Left lung (tissue), 4 donors: ENCODE measurements at regions not wholly inside any gene's neighbourhood (a gene's known extent, or its start where the extent isn't known, plus 50 kb on each side); places are given as distances from the start of the nearest gene placed in this dataset.

Experiments
- ATAC-seq: fragments of 200-7000 bp; cut with Tn5 transposase; one replicate; pipeline ENCODE4 v1.9.1; 2020; ENCODE audit warnings: moderate library complexity
- DNase-seq, 4 donors: peaks; one replicate each; pipeline ENCODE4 v3.0.0-alpha.2; 2013 to 2020
- H3K27ac ChIP-seq, 2 donors: fragments of 200-600 bp; sonication (generic) in 1 of 2; one replicate each; pipeline versions ENCODE4 v1.5.0 to v1.8.0; 2020 to 2021
- H3K27me3 ChIP-seq, 2 donors: fragments of 200-600 bp; sonication (generic) in 1 of 2; one replicate each; pipeline versions ENCODE4 v1.5.0 to v1.8.0; 2020 to 2021
- H3K36me3 ChIP-seq, 2 donors: fragments of 200-600 bp; sonication (generic) in 1 of 2; one replicate each; pipeline versions ENCODE4 v1.5.0 to v1.8.0; 2020 to 2021
- H3K4me1 ChIP-seq, 2 donors: fragments of 200-600 bp; one replicate each; pipeline ENCODE4 v1.8.0; 2021
- H3K4me3 ChIP-seq, 2 donors: fragments of 200-600 bp; sonication (generic) in 1 of 2; one replicate each; pipeline versions ENCODE4 v1.5.0 to v1.8.0; 2020 to 2021; ENCODE audit warnings: mild to moderate bottlenecking in 1 of 2
- H3K9me3 ChIP-seq, 2 donors: fragments of 200-600 bp; sonication (generic) in 1 of 2; one replicate each; pipeline versions ENCODE4 v1.5.0 to v1.8.0; 2020 to 2021
- intact Hi-C, 2 donors: fragments of 100-400 bp; cut with DNase I; formaldehyde crosslinking; loops; one replicate each; pipeline versions ENCODE4 v1.11.2 to v1.14.2; 2022
- TF ChIP-seq, protein P1 (sequence below), 2 donors: fragments of 200-600 bp; sonication (generic) in 1 of 2; IDR thresholded peaks; one replicate each; pipeline versions ENCODE4 v1.5.0 to v1.8.0; 2021; ENCODE audit warnings: antibody characterized with exemption in 2 of 2
- donor health status: DM: no; HTN: yes; CAD: no.
- donor health status: DM: no; HTN: no; CAD: no.

DNA sequence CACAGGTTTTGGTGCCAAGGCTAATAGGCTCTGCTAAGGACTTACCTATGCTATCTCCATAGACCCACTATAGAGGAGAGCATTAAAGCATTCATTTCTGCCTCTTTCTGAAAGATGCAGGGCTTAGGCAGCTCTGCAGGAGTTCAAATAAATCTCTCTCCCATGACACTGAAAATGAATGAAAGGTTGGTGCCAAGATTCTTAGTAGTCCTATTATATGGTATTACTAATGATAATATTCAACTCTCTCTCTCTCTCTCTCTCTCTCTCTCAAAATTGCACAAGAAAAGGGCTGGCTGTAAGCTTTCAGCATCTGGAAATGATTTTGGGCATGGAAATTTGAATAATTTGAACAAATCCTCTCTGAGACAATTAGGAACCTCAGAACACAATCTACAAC lies 433.7 kb downstream of the MBD2 start:
- H3K4me3 ChIP-seq = no peak overlapping the region
- intact Hi-C loops = no loop called here
- TF ChIP-seq, protein P1, sequence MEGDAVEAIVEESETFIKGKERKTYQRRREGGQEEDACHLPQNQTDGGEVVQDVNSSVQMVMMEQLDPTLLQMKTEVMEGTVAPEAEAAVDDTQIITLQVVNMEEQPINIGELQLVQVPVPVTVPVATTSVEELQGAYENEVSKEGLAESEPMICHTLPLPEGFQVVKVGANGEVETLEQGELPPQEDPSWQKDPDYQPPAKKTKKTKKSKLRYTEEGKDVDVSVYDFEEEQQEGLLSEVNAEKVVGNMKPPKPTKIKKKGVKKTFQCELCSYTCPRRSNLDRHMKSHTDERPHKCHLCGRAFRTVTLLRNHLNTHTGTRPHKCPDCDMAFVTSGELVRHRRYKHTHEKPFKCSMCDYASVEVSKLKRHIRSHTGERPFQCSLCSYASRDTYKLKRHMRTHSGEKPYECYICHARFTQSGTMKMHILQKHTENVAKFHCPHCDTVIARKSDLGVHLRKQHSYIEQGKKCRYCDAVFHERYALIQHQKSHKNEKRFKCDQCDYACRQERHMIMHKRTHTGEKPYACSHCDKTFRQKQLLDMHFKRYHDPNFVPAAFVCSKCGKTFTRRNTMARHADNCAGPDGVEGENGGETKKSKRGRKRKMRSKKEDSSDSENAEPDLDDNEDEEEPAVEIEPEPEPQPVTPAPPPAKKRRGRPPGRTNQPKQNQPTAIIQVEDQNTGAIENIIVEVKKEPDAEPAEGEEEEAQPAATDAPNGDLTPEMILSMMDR (IDR thresholded peaks at IDR 0.05) = no peak
- no peaks in the 10 kb centered on the region for H3K36me3 ChIP-seq
- ATAC-seq (no peak), DNase-seq (no peak)
- no peaks in the 10 kb centered on the region for H3K27me3 ChIP-seq
- H3K27ac ChIP-seq = no peak overlapping the region
- no peaks in the 10 kb centered on the region for H3K9me3 ChIP-seq
- no peaks in the 10 kb centered on the region for H3K4me1 ChIP-seq

DNA sequence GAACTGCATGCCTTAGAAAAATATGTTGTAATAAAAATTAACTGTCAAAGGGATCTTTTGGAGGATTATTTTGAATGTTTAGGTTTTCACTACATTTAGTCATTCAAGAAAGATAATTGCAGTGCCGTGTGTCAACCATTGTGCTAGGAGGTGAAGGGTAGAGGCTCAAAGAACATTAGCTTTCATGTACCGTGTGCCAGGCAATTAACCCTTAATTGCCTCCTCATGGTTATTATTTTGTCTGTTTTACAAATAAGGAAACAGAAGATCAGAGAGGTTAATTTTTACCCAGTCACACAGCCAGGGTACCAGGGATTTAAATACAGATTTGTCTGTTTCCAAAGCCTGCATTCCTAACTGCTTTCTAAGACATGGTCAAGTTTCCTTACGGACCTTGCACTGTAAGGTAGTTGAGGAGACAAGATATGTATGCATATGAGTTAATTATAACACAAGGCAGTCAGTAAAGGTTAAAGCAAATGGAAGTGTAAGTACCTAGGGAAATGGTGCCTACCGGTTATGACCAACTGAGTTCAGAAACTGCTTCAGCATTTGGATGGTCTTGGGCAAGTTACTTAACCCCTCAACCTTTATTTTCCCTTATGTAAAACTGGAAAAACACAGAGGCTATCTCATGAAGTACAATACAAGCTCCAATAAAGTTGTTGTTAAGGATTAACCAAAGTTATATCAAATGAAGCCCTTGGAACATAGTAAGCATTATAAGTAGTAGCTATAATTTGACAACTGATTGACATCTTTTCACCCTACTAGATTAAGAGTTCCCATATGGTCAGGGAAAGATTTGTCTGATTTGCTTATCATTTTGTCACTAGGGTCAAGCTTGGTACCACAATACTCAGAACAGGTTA lies 434.9 kb downstream of the MBD2 start:
- Histone ChIP-seq H3K4me3 (no peak overlapping the region), H3K36me3 (no peaks in the 10 kb centered on the region), H3K27ac (no peak overlapping the region), H3K4me1 (no peaks in the 10 kb centered on the region), H3K9me3 (no peaks in the 10 kb centered on the region), H3K27me3 (no peaks in the 10 kb centered on the region)
- TF ChIP-seq, protein P1 (IDR thresholded peaks at IDR 0.05) = no peak
- DNase-seq (no peak), ATAC-seq (no peak)
- intact Hi-C loops = no loop called here

DNA sequence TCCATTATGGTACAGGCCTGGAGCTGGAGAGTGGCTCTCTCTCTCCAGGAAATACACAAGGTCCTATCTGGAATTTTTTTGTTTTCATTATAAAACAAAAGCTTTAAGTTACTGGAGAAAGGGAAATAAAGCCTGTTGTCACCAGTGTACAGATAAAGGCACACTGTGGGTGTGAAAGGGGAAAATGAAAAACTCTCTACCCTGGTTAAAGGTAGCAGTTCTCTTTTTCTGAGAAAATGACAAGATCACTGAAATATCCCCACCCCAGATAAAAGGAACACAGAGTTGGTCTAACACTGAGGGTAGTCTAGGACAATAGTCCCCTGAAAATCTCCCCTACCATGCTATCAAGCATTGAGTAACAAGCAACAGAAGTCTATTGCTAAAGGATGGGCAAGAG lies 438.7 kb downstream of the MBD2 start:
- Histone ChIP-seq H3K9me3 (no peaks in the 10 kb centered on the region), H3K36me3 (no peaks in the 10 kb centered on the region), H3K4me1 (no peaks in the 10 kb centered on the region), H3K27me3 (no peaks in the 10 kb centered on the region), H3K4me3 (no peak overlapping the region), H3K27ac (no peak overlapping the region)
- intact Hi-C loops = no loop called here
- ATAC-seq (no peak), DNase-seq (no peak)
- TF ChIP-seq, protein P1 (IDR thresholded peaks at IDR 0.05) = no peak

DNA sequence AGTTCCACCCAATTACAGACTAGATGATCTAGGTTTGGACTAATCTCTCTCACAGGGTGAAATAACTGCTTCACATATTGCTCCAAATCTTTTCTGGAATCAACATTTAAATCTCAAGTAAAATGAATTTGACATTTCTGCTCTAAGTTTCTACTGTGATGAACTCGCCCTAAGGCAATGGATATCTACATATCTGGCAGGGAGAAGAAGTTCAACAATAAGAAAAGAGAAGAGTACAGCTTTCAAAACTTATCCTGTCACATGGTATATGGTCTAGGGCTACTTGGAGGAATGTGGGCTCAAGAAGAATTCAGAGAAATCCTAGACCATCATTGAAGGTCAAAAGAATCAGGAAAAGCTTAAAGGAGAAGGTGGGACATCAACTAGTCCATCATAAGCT lies 440.2 kb downstream of the MBD2 start:
- no peak overlapping the region for H3K27ac ChIP-seq
- no peak overlapping the region for H3K4me3 ChIP-seq
- ATAC-seq = no peak
- H3K4me1 ChIP-seq = no peaks in the 10 kb centered on the region
- TF ChIP-seq, protein P1 (IDR thresholded peaks at IDR 0.05) = no peak
- intact Hi-C loops = no loop called here
- H3K27me3 ChIP-seq = no peaks in the 10 kb centered on the region
- no peaks in the 10 kb centered on the region for H3K36me3 ChIP-seq
- no peak for DNase-seq
- no peaks in the 10 kb centered on the region for H3K9me3 ChIP-seq

DNA sequence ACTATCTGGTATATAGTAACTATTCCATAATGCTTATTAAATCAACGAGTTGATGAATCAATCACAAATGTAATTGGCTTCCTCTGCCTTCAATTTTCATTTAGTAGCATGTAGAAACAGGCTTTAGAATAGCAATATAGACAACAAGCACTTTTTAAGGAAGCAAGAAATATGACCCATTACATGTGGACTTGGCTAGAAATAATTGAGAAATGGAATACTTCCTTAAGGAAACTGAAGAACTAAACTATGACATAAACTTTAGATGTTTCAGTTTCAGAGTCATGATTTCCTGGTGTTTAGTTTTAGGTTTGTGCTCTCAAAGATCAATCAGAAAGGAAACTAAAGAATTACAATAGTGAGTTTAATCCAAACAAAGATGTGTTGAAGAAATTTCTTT lies 443.8 kb downstream of the MBD2 start:
- no peak overlapping the region for H3K4me3 ChIP-seq
- TF ChIP-seq, protein P1 (IDR thresholded peaks at IDR 0.05) = no peak

More for the DNA sequence above, 443.8 kb downstream of the MBD2 start:
- H3K27ac ChIP-seq = no peak overlapping the region
- DNase-seq (no peak), ATAC-seq (no peak)
- H3K9me3 ChIP-seq = no peaks in the 10 kb centered on the region
- H3K36me3 ChIP-seq = no peaks in the 10 kb centered on the region
- H3K27me3 ChIP-seq = no peaks in the 10 kb centered on the region
- H3K4me1 ChIP-seq = no peaks in the 10 kb centered on the region
- intact Hi-C loops = no loop called here
